HG03432 (cell line): ENCODE measurements at regions not wholly inside any gene's neighbourhood (a gene's known extent, or its start where the extent isn't known, plus 50 kb on each side); places are given as distances from the start of the nearest gene placed in this dataset.
"Not testable (repeated sequence)": the region's sequence is repeated elsewhere in the genome, so short reads cannot be mapped to it uniquely, and the experiment has no call there.

ENCODE experiments used
- ATAC-seq: cut with Tn5 transposase; IDR thresholded peaks from one replicate; pipeline ENCODE4 v1.9.1; 2021; ENCODE audit warnings: mild to moderate bottlenecking, moderate library complexity; ENCODE audit not compliant: unreplicated experiment

DNA sequence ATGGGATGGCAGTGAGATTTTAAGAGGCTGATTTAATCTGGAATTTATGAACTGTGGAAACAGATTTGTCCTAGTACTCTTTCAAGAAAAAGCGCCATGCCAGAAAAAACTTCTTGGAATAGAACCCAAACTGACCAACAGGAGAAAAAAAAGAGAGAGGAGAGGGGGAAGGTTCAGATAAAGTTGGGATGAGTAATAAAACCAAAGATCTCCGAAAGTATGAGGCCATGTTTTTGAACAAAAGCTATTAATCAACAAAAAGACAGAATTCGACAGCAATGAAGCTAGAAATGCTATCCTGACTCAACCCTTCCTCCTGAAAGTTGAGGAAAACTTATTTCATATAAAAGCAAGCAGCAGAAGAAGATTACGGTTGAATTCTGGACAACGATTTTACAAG lies 135.5 kb downstream of the CEMIP2 start:
- ATAC-seq, result no peak

DNA sequence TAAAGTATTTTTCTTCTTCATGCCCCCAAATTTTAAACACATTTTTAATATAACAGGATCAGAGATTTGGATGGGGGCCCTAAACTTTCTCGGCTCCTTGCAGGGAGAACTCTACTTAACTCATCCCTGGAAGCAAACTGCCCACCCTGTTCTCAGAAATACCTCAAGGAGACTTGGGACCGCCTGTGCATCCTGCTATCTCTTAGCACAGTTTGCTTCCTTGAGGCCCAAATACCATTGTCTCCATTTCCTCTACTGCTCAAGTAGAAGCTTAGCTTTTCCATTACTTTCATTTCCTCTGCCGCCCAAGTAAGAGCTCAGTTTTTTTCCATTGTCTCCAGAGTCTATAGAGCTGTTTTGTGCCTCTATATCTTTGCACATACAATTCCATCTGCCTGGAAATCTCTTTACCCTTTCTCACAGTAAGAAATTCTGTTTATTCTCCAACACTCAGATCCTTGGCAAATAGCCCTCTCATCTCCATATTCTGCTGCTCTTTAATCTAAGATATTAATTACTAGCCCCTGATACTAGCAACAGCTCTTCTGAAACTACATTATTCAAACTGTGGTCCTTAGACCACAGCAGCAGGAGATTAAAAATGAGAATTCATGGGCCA lies 137.8 kb downstream of the CEMIP2 start:
- ATAC-seq, result no peak

DNA sequence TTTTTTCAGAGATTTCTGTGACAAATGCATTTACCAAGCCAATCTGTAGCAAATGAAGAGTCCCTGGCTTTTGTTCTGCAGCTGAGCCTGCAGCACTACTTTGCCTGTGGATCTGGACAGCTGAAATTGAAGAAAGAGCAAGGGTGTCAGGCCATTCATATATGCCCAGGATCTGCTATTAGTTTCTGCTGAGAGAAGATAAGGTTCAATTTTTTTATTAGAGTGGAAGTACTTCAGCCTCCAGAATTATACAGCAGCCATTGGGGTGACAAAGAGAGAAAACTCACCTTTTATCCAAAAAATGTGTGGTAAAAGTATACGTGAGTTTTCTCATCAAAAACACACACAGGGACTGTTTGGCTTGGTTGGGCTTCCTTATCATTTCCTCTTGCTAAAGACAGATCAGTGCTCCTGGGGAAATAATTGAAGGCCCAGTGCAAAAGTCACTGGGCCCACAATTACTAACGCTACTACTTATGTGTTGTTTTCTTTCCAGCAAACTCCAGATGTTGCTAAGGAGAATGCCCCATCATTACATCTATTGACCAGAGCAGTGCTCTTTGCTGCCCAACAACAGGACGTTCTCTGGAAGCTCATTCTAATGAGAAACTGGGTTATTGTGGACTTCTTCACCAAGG lies 138.6 kb downstream of the CEMIP2 start:
- ATAC-seq, result no peak

DNA sequence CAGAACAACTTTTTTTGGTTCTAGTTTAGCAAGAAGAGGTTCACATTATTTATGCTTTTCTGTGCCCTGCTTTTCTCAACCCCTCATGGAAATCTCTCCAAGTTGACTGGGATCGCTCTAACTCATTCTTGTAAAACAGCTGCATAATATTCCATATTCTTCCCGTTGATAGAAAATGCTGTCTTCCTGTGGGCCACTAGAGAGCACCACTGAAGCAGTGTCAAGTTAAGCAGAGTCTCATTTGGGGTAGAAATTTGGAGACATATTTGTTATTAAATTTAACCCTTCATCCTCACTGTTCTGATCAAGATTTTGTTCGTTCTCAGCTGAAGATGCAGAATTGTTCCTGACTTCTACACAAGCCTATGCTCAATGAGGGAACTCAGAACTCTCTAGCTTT lies 140.1 kb downstream of the CEMIP2 start:
- ATAC-seq, result no peak

DNA sequence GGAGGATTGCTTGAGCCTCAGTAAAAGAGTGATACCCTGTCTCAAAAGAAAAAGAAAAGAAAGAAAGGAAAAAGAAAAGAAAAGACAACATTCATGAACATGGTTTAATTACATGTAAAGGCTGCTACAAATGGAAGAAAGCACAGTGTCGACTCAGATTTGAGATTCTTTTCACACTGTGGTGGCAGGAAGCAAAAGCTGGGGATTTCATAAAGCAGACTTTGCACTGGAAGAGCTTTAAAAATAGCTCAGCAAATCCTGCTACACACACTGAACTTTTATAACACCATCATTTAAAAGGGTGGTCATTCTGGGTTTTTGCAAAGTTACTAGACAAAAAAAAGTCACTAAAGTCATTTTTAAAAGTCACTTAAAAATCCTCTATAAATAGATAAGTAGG lies 140.8 kb downstream of the CEMIP2 start:
- no peak for ATAC-seq

DNA sequence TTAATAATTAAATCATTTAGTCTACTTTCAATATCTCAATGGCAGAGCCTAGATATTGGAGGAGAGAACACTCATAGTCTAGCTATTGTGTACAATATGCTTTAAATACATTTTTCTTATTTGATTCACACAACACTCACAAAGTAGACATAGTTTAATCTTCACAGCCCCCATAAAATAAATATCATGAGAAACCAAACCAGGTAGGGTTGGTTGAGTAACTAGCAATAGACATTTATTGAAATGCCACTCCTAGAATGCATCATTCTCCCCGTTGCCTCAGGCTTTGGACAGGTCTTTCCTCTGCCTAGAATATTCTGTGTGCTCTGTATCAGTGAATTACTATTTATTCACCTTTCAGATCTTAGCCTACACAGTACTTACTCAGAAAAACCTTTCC lies 141.9 kb downstream of the CEMIP2 start:
- no peak for ATAC-seq

DNA sequence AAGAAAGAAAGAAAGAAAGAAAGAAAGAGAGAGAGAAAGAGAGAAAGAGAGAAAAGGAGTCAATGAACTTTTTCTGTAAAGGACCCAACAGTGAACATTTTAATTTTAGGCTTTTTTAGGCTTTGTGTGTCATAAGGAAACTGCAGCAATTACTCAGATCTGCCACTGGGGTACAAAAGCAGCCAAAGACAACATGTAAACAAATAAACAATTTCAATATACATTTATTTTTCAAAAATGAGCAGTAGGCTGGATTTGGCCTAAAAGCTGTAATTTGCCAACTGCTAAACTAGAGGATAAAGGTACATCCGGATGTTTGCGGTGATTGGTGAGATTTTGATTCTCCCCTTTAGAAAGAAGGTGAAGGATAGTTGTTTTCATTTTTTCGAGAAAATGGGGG lies 143.6 kb downstream of the CEMIP2 start:
- ATAC-seq, result no peak

DNA sequence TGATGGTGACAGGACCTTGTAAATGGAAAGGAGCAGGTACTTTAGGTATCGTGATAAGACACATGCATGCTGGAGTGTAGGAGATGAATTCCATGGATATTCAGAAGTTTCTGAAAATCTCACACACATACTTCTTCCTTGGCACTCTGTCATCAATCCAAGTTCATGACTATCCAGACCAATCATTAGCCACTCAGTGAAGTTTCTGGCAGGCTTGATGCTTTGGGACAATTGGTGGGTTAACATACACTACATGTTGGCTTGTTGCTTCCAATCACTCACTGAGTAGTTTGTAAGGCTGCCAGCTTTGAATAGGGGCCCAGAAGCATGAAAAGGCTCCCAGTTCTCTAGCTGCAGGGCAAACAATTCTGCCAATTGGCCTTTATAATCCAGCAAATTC lies 147.6 kb downstream of the CEMIP2 start:
- ATAC-seq, result no peak

DNA sequence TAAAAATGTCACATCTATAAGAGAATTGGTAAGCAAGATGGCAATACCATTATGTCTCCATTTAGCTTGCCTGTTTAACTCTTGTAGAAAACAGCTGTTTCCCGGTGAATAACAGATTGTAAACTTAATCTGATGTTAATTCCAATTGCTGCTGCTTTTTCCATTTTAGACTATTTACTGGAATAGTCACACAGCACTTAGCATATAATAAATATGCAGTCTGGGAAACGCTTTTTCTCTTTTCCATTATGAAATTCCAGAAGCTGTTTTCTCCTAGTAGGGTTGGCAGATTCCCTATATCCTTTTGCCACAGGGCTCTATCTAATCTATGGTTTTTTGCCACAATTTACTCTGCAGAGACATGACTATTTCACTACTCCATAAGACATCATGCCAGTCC lies 148.0 kb downstream of the CEMIP2 start:
- no peak for ATAC-seq

DNA sequence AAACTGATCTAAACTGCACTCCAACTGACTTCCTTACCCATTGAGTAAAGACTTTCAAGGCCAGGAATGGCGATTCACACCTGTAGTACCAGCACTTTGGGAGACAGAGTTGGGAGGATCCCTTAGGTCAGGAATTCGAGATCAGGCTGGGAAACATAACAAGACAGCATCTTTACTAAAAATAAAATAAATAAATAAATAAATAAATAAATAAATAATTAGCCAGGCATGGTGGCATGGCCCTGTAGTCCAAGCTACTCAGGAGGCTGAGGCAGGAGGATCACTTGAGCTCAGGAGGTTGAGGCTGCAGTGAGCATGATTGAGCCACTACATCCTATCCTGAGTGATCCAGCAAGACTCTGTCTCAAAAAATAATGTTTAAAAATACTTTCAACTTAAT lies 148.4 kb downstream of the CEMIP2 start:
- no peak for ATAC-seq

DNA sequence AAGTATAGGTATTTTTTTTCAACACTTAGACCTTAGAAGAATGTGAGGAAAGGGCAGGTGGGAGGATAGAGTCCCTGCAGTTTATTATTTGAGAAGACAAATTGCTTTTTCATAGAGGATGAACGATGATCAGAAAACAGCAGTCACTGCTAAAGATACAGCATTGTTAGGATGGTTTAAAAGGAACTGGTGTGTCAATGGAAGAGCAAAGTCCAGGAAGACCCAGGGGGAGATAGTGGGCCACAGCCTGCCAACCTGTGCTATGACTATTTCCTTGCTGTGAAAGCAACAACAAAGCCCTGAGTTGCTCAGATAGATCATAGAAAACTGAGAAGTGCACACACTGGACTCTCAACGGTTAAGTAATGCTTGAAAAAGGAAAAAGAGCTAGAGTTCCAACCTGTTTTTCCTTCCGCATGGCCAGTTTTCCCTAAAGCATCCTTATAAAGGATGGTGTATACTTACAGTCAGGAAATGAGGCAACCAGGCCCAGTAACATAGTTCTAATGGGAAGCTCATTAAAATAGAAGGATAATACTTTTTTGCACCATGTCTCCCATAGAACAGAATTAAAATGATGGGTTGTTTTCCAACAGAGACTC lies 153.8 kb downstream of the CEMIP2 start:
- no peak for ATAC-seq

DNA sequence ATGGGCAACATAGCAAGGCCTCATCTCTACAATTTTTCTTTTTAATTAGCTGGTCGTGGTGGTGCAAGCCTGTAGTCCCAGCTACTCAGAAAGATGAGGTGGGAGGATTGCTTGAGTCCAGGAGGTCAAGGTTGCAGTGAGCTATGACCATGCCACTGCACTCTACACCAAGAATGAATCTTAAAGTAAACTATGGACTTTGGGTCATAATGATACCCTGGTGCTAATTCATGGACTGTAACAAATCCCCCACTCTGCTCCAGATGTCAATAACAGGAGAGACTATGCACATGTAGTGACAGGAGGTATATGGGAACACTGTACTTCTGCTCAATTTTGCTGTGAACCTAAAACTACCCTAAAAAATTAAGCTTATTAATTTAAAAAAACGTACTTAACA lies 155.4 kb downstream of the CEMIP2 start:
- no peak for ATAC-seq

DNA sequence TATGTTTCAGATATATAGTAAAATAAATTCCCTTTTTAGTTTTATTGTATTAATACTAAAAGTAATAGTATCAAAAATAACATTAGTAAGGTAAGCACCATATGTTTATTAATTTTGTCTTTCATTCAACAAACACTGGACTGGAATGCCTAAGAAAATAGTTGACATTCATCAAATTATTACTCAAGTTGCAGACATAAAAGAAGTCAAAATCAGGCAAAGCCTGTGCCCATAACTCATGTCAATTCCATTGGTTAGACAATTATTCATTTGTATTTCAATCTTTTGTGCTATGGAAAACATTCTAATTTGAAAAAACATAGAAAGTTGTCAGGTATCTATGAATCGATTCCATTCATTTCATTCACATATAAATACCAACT lies 158.9 kb downstream of the CEMIP2 start:
- no peak for ATAC-seq

DNA sequence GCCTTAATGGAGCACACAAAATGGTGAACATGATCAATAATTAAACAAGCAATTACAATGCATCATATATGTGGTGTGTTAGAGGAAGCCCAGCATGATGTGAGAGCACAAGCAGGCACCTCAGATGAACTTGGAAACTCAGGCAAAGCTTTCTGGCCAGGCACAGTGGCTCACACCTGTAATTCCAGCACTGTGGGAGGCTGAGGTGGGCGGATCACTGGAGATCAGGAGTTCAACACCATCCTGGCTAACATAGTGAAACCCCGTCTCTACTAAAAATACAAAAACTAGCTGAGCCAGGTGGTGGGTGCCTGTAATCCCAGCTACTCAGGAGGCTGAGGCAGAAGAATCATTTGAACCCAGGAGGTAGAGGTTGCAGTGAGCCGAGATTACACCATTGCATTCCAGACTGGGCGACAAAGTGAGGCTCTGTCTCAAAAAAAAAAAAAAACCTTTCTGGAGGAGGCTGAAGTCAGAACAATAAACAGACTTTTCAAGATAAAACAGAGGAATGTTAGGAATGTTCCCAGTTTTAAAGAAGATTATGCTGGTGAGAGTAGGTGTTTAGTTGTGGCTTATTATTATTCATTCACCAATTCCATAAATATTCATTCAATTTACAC lies 159.4 kb downstream of the CEMIP2 start:
- no peak for ATAC-seq

DNA sequence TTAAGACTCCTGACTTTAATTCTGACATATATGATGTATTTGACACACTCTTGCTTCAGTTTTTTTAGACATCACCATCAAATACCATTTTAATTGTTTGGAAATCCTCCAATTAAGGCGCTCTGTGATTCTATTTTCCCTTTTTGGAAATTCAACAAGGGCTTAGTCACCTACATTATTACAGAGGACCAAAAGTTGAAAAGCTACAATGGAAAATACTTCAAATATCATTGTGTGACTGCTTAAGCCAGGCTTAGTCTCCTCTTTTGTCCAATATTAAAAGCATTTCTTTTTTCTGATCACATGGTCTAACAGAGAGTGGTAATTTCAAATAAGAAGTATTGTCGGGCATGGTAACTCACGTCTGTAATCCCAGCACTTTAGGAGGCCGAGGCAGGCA lies 160.3 kb downstream of the CEMIP2 start:
- no peak for ATAC-seq

DNA sequence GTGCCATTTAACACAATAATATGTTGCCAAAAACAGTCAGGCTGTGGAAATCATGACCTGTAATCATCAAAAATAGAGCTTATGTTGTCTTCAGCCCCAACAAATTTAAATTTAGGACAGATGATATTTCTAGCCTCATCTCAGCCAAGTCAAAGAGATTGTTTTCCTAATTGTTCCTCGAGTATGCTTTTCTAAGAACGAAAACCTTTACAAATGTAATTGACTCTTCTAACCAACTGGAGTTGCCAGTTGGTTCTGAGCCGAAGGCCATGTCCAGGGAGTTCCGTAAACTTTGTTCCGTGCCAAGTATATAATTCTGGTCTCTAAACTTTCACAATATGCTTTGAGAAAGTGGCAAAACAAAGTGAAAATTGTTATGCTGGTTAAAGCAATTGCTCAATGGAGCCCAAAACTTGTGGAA lies 160.8 kb downstream of the CEMIP2 start:
- ATAC-seq, result no peak

DNA sequence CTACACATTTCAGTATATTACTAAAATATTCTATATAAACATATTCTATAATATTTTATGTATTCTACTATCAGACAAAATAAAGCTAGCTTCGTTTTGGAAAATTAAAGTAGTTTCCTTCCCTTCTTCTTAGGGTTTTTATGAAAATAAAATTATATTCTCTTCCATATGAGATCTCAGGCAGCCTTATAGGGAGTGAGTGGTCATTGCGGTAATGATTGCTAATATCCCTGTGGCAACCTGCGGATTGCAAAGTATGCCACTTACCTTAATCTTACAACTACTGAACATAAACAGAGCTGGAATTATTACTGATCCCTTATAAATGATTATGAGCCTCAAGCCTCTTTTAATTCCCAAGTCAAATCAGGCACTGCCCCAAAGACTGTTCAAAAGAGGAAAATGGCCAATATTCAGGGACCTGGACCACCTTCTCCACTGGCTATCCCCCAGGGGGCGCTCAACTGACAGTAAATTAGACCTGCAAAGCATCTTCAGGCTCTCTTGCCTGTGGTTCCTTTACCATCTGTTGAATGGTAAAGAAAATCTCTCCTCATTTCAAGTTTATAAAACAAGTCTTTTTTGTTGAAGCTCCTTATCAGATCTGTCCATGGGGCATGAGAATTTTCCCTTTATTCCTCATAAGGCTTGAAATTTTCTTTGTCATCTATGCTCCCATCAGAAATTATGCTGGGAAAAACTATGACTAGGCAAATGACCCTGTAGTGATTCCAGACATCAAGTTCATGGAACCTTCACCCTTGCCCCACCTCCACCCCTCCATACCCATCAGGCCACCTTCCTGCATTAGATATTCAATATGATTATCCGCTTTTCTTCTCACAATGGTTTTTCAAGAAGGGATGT lies 163.9 kb downstream of the CEMIP2 start:
- peak; percentile 93 for ATAC-seq

DNA sequence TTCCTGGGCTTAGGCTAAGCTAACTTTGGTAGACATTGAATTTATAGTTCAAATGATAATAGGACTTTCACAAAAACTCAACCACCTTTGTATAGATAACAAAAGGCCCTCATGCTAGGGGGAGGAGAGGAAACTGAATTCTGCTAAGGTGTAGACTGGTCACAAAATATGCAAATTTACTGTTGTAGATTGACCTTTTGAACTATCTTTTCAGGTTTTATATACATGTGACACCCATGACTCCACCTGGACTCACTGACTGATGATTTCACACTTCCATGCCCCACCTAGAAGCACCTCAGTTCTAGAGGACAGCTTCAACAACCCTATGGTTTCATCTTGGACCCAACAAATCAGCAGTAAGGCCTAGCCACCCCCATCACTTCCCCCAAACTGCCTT lies 165.7 kb downstream of the CEMIP2 start:
- ATAC-seq, result peak; percentile 64

DNA sequence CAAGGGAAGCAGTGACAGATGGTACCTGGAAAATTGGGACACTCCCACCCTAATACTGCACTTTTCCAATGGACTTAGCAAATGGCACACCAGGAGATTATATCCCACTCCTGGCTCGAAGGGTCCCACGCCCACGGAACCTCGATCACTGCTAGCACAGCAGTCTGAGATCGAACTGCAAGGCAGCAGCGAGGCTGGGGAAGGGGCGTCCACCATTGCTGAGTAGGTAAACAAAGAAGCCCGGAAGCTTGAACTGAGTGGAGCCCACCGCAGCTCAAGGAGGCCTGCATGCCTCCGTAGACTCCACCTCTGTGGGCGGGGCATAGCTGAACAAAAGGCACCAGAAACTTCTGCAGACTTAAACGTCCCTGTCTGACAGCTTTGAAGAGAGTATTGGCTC lies 172.6 kb downstream of the CEMIP2 start:
- ATAC-seq, result not testable (repeated sequence)

DNA sequence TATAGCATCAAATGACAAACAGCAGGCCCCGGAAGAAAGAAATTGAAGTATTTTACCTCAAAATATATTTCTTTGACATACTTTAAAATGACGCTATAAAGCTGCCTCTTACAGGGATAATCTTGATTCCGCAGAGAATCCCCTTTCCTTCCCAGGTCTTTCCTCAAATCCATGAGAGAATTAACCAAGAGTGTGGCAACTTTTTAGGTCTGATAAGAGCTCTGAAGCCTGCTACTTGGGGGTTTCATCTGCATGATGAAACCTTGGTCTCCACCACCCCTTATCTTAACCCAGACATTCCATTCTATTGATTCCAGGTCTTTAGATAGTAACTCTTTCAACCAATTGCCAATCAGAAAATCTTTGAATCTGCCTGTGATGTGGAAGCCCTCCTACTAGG lies 173.8 kb downstream of the CEMIP2 start:
- ATAC-seq, result no peak

DNA sequence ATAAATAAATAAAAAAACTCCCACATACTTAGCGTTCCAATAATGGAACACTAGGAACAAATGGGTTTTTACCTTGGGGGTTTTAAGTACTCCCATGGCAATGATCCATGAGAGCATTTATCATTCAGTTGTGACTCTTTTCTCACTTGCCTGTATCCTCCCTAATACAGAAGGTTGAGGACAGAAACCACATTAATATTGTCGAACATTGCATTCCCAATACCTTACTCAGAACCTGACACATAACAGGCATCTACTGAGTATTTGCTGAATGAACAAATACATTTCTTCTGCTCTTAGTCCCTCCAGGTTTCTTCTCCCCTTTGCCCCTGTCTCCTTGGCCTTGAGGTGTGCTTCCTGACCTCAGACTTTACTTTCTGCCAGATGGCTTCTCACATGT lies 175.9 kb downstream of the CEMIP2 start:
- ATAC-seq, result no peak
